ENCODE measurements at regions not wholly inside any gene's neighbourhood (a gene's known extent, or its start where the extent isn't known, plus 50 kb on each side); places are given as distances from the start of the nearest gene placed in this dataset.

DNA sequence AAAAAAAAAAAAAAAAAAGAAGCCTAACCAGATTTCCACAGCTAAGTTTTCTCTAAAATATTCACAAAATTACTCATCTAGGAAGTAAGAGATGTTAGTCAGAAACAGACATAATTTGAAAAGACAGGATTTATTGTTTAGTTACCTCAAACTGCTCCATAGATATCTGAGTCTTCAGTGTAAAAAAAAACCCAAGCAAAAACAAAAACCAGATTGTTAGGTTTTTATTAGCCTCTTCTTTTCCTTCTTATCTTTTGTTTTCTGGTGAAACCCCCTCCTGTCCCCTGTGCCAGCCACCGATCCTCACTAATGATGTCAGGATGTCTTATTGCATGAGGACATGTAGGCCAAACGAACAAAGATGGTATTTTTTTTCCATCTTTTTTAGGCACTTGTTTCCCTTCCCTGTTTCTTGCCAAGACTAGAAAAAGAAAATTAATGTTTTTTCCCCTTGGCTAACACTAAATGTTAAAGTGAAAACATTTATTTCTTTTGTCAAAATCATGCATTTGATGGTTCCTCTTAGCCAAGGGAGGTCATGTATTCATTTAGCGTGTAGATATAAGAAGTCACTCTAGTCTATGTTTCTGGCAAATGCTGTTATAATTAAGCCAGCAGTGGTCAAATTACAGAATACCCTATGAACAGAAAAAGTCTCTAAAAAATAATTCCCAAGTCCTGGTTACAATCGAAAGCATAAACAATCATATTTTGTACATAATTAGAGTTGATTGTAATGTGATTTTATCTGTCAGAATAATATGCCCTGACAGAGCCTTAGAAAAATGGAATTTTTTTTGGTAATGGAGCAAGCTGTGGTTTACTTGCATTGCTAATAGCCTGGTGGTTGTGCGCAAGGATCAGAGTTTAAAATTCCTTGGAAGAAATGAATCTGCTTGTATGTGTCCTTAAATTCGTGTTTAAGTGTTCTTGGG, 702.4 kb upstream of the FZD8 start (continued):
- TF ChIP-seq NFE2L2 (IDR thresholded peaks at IDR 0.05; ENCODE audit: low read depth, low read length) (no peak), RFX5 (IDR thresholded peaks at IDR 0.05; ENCODE audit: low read depth, low read length) (no peak)

DNA sequence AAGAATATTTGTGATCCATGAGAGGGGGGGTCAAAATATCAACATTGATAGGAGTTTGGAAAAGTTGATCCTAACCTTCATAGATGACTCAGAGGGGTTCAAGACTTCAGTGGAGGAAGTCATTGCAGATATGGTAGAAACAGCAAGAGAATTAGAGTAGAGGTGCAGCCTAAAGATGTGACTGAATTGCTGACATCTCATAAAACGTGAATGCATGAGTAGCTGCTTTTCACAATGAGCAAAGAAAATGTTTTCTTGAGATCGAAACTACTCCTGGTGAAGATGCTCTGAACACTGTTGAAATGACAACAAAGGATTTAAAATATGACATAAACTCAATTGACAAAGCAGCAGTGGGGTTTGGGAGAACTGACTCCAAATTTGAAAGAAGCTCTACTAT, 700.7 kb upstream of the FZD8 start:
- Histone ChIP-seq H2AK9ac (replicated peaks; ENCODE audit: low read depth, low read length, poor library complexity) (no peak overlapping the region), H3K4me1 (ENCODE audit: control insufficient read depth, insufficient read depth, low read length) (peaks cover 11% of the 10 kb centered on the region; the same call in 1 of the 2 replicates), H2AK5ac (ENCODE audit: low read depth, low read length) (no peak overlapping the region), H4K5ac (ENCODE audit: low read depth, low read length) (no peak overlapping the region), H3K36me3 (ENCODE audit: control insufficient read depth, insufficient read depth, low read length) (no peaks in the 10 kb centered on the region), H3K27ac (ENCODE audit: insufficient read depth, low read length) (no peak overlapping the region), H3K4me3 (ENCODE audit: insufficient read depth, low read depth, low read length) (no peak overlapping the region), H3K9me1 (ENCODE audit: insufficient read depth, low read length) (no peaks in the 10 kb centered on the region), H3K23ac (ENCODE audit: low read depth, low read length) (no peak overlapping the region), H3K14ac (replicated peaks; ENCODE audit: low read depth, low read length) (no peak overlapping the region), H2BK5ac (ENCODE audit: low read depth, low read length, poor library complexity, severe bottlenecking) (no peak overlapping the region), H3K27me3 (ENCODE audit: control insufficient read depth, insufficient read depth, low read length) (no peaks in the 10 kb centered on the region), H4K91ac (ENCODE audit: insufficient read depth, low read depth, low read length) (no peak overlapping the region), H3K9me3 (ENCODE audit: control insufficient read depth, insufficient read depth, low read length) (no peaks in the 10 kb centered on the region), H2BK20ac (ENCODE audit: low read depth, low read length) (no peak overlapping the region), H3K18ac (ENCODE audit: low read depth, low read length) (no peak overlapping the region), H3K4ac (ENCODE audit: low read depth, low read length) (no peak overlapping the region), H3K9ac (ENCODE audit: low read depth, low read length) (no peak overlapping the region), H2AFZ (replicated peaks; ENCODE audit: low read length, poor library complexity) (no peak overlapping the region), H2BK120ac (ENCODE audit: low read depth, low read length) (no peak overlapping the region), H4K8ac (ENCODE audit: low read depth in 2 of 2, low read length in 2 of 2) (no peak overlapping the region), H4K20me1 (ENCODE audit: insufficient read depth, low read length) (no peaks in the 10 kb centered on the region), H2BK15ac (ENCODE audit: low read depth, low read length) (no peak overlapping the region; the same call in 2 of the 3 replicates), H3K4me2 (ENCODE audit: low read depth, low read length) (no peak overlapping the region), H3K79me1 (ENCODE audit: low read depth in 1 of 2, low read length in 2 of 2) (no peaks in the 10 kb centered on the region), H3K56ac (ENCODE audit: extremely low read depth, insufficient read depth, low read length) (no peak overlapping the region)
- POLR2A ChIA-PET (ENCODE audit: unreplicated experiment): no interaction called here
- in situ Hi-C loops (cut with MboI; ENCODE audit: low sequenced_read_pairs) (no loop called here), dilution Hi-C loops (cut with HindIII; ENCODE audit: low sequenced_read_pairs, unreplicated experiment) (no loop called here), intact Hi-C loops (cut with micrococcal nuclease) (loop anchor here (10.0 kb wide), 2 partner anchors 152 to 698 kb away; partner anchors contain the start of gene FZD8)
- CTCF ChIA-PET: interaction anchor here (0.6 kb wide), 1 partner anchor 13 kb away, joined by 4 read pairs; no protein-coding TSS in a partner anchor
- DNase-seq: no peak
- no peak for ATAC-seq (ENCODE audit: low read depth)
- BruUV-seq (replicated peaks): no TSS peak
- WGBS, 2 experiments (ENCODE audit: extremely low coverage in 2 of 2, insufficient read length in 1 of 2): no CpG with 5 or more reads among the region's 2 CpGs
- TF ChIP-seq BHLHE40 (IDR thresholded peaks at IDR 0.05; ENCODE audit: low read depth, low read length) (no peak), NFE2L2 (IDR thresholded peaks at IDR 0.05; ENCODE audit: low read depth, low read length) (no peak), MXI1 (IDR thresholded peaks at IDR 0.05; ENCODE audit: borderline replicate concordance, low read depth, low read length) (no peak), FOS (IDR thresholded peaks at IDR 0.05; ENCODE audit: low read depth, low read length) (no peak), POLR2A (IDR thresholded peaks at IDR 0.05; ENCODE audit: low read depth, low read length) (no peak), CTCF (conservative IDR thresholded peaks at IDR 0.05; ENCODE audit: low read depth, low read length) (no peak), CEBPB (IDR thresholded peaks at IDR 0.05; ENCODE audit: low read depth, low read length) (no peak), RCOR1 (IDR thresholded peaks at IDR 0.05; ENCODE audit: insufficient replicate concordance, low read length) (no peak), SMC3 (IDR thresholded peaks at IDR 0.05; ENCODE audit: low read depth, low read length) (no peak), MAFK (IDR thresholded peaks at IDR 0.05; ENCODE audit: low read depth, low read length) (no peak), MAZ (IDR thresholded peaks at IDR 0.05; ENCODE audit: borderline replicate concordance, low read depth, low read length) (no peak)
- TF ChIP-seq, protein P1, sequence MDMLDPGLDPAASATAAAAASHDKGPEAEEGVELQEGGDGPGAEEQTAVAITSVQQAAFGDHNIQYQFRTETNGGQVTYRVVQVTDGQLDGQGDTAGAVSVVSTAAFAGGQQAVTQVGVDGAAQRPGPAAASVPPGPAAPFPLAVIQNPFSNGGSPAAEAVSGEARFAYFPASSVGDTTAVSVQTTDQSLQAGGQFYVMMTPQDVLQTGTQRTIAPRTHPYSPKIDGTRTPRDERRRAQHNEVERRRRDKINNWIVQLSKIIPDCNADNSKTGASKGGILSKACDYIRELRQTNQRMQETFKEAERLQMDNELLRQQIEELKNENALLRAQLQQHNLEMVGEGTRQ (IDR thresholded peaks at IDR 0.05; ENCODE audit: low read depth, low read length): no peak

Data from IMR-90 (cell line).